Astrocyte (in vitro differentiated cells and primary cell): ENCODE measurements at regions not wholly inside any gene's neighbourhood (a gene's known extent, or its start where the extent isn't known, plus 50 kb on each side); places are given as distances from the start of the nearest gene placed in this dataset.
A peak's percentile ranks its signal among the peaks of the same experiment; 100 is the strongest.

ENCODE experiments used
- DNase-seq: peaks from one replicate; pipeline ENCODE4 v3.0.0-alpha.2; 2010; ENCODE audit warnings: low read depth
- FAIRE-seq: peaks from 2 replicates; lab custom pipeline; 2011; peaks lifted over from hg19 to GRCh38; lab: Jason Lieb, UNC
- H2AFZ ChIP-seq: 2 replicates; pipeline ENCODE4 v1.6.0; 2012; ENCODE audit warnings: low read depth, low read length, inconsistent platforms
- H3K27ac ChIP-seq: 2 replicates; pipeline ENCODE4 v1.5.1; 2011; ENCODE audit warnings: low read depth, low read length, inconsistent platforms
- H3K27me3 ChIP-seq: 2 replicates; pipeline ENCODE4 v1.6.0; 2011; ENCODE audit warnings: low read length, inconsistent platforms; ENCODE audit not compliant: insufficient read depth
- H3K36me3 ChIP-seq: 2 replicates; pipeline ENCODE4 v1.5.1; 2011; ENCODE audit warnings: low read length, inconsistent platforms; ENCODE audit not compliant: insufficient read depth
- H3K4me1 ChIP-seq: 2 replicates; pipeline ENCODE4 v1.5.1; 2011; ENCODE audit warnings: low read length, inconsistent platforms; ENCODE audit not compliant: insufficient read depth
- H3K4me2 ChIP-seq: 2 replicates; pipeline ENCODE4 v1.6.0; 2012; ENCODE audit warnings: low read length, inconsistent platforms
- H3K4me3 ChIP-seq: 2 replicates; pipeline ENCODE4 v1.5.1; 2011; ENCODE audit warnings: low read depth, mild to moderate bottlenecking, low read length, inconsistent platforms; ENCODE audit not compliant: insufficient read depth
- H3K79me2 ChIP-seq: 2 replicates; pipeline ENCODE4 v1.6.0; 2012; ENCODE audit warnings: mild to moderate bottlenecking, low read length, inconsistent platforms; ENCODE audit not compliant: insufficient read depth
- H3K9ac ChIP-seq: 2 replicates; pipeline ENCODE4 v1.6.0; 2012; ENCODE audit warnings: mild to moderate bottlenecking, low read length, inconsistent platforms
- H3K9me3 ChIP-seq: 2 replicates; pipeline ENCODE4 v1.5.1; 2012; ENCODE audit warnings: low read depth, mild to moderate bottlenecking, low read length, inconsistent platforms; ENCODE audit not compliant: insufficient read depth
- H4K20me1 ChIP-seq: 2 replicates; pipeline ENCODE4 v1.6.0; 2012; ENCODE audit warnings: low read length, inconsistent platforms; ENCODE audit not compliant: insufficient read depth
- H3K27ac Mint-ChIP-seq: one replicate; pipeline ENCODE4 v1.8.0; 2021; ENCODE audit warnings: mild to moderate bottlenecking, mixed read lengths; ENCODE audit not compliant: unreplicated experiment
- H3K27me3 Mint-ChIP-seq: one replicate; pipeline ENCODE4 v1.8.0; 2021; ENCODE audit warnings: low read depth, mixed read lengths; ENCODE audit not compliant: unreplicated experiment
- H3K36me3 Mint-ChIP-seq: one replicate; pipeline ENCODE4 v1.8.0; 2021; ENCODE audit warnings: low read depth, mixed read lengths; ENCODE audit not compliant: unreplicated experiment
- H3K4me1 Mint-ChIP-seq: one replicate; pipeline ENCODE4 v1.8.0; 2021; ENCODE audit warnings: low read depth, mixed read lengths; ENCODE audit not compliant: unreplicated experiment
- H3K4me3 Mint-ChIP-seq: one replicate; pipeline ENCODE4 v1.8.0; 2021; ENCODE audit warnings: mild to moderate bottlenecking, moderate library complexity, mixed read lengths; ENCODE audit not compliant: unreplicated experiment
- H3K9me3 Mint-ChIP-seq: one replicate; pipeline ENCODE4 v1.8.0; 2021; ENCODE audit warnings: mild to moderate bottlenecking, mixed read lengths; ENCODE audit not compliant: unreplicated experiment
- CTCF ChIP-seq: IDR thresholded peaks from 2 replicates; pipeline ENCODE4 v1.5.1; 2011; ENCODE audit warnings: low read depth, mild to moderate bottlenecking, inconsistent platforms, low read length, moderate library complexity; ENCODE audit not compliant: insufficient read depth
- EZH2 ChIP-seq: IDR thresholded peaks from 2 replicates; pipeline ENCODE4 v1.6.1; 2012; ENCODE audit warnings: mild to moderate bottlenecking, low read length, inconsistent platforms; ENCODE audit not compliant: insufficient read depth

- Mint-ChIP-seq H3K27ac (no peak overlapping the region), H3K9me3 (no peaks in the 10 kb centered on the region), H3K27me3 (peaks cover 4% of the 10 kb centered on the region), H3K4me3 (no peak overlapping the region), H3K4me1 (peaks cover 13% of the 10 kb centered on the region), H3K36me3 (no peaks in the 10 kb centered on the region)
- H4K20me1 ChIP-seq = no peaks in the 10 kb centered on the region
- no peak for FAIRE-seq
- H3K4me3 ChIP-seq = no peak overlapping the region
- peaks cover 10% of the 10 kb centered on the region for H3K4me1 ChIP-seq
- H3K4me2 ChIP-seq = no peak overlapping the region
- H2AFZ ChIP-seq = no peak overlapping the region
- H3K9ac ChIP-seq = no peak overlapping the region
- no peaks in the 10 kb centered on the region for H3K79me2 ChIP-seq
- DNase-seq = no peak
- TF ChIP-seq CTCF = no peak
- H3K27ac ChIP-seq = no peak overlapping the region
- no peaks in the 10 kb centered on the region for H3K27me3 ChIP-seq
- no peaks in the 10 kb centered on the region for H3K36me3 ChIP-seq
- no peaks in the 10 kb centered on the region for H3K9me3 ChIP-seq
Observed at GRCh38 chr9:99441829-99442228, 219.7 kb downstream of the SEC61B start.

GRCh38 chr9:99445371-99445891 is 223.3 kb downstream of the SEC61B start:
- FAIRE-seq (peak; percentile 97), DNase-seq (peak; percentile 90)
- Histone ChIP-seq H3K79me2 (no peaks in the 10 kb centered on the region), H2AFZ (no peak overlapping the region), H3K36me3 (no peaks in the 10 kb centered on the region), H3K27me3 (no peaks in the 10 kb centered on the region), H3K9me3 (no peaks in the 10 kb centered on the region), H3K4me1 (peaks cover 10% of the 10 kb centered on the region), H4K20me1 (no peaks in the 10 kb centered on the region), H3K4me3 (no peak overlapping the region), H3K27ac (peak overlapping the region; percentile 27), H3K4me2 (peak overlapping the region; percentile 37), H3K9ac (no peak overlapping the region)
- Mint-ChIP-seq H3K27me3 (peaks cover 2% of the 10 kb centered on the region), H3K9me3 (no peaks in the 10 kb centered on the region), H3K4me1 (peaks cover 13% of the 10 kb centered on the region), H3K36me3 (no peaks in the 10 kb centered on the region), H3K27ac (peak overlapping the region; percentile 10), H3K4me3 (no peak overlapping the region)
- TF ChIP-seq CTCF (no peak), EZH2 (no peak)

- Histone ChIP-seq H3K27ac (peak overlapping the region; percentile 27), H3K9ac (no peak overlapping the region)
- H3K4me3 Mint-ChIP-seq = no peak overlapping the region
Observed at GRCh38 chr9:99445920-99446319, 223.8 kb downstream of the SEC61B start.

More at GRCh38 chr9:99445920-99446319, 223.8 kb downstream of the SEC61B start:
- Histone ChIP-seq H3K36me3 (no peaks in the 10 kb centered on the region), H3K4me2 (peak overlapping the region; percentile 37), H3K4me1 (peaks cover 10% of the 10 kb centered on the region), H3K4me3 (no peak overlapping the region), H3K79me2 (no peaks in the 10 kb centered on the region), H3K27me3 (no peaks in the 10 kb centered on the region), H2AFZ (no peak overlapping the region), H3K9me3 (no peaks in the 10 kb centered on the region), H4K20me1 (no peaks in the 10 kb centered on the region)
- no peaks in the 10 kb centered on the region for H3K36me3 Mint-ChIP-seq
- TF ChIP-seq EZH2 = no peak
- no peak for TF ChIP-seq CTCF
- DNase-seq = no peak
- H3K4me1 Mint-ChIP-seq = peaks cover 13% of the 10 kb centered on the region
- peak overlapping the region; percentile 2 for H3K27ac Mint-ChIP-seq
- H3K9me3 Mint-ChIP-seq = no peaks in the 10 kb centered on the region
- FAIRE-seq = no peak
- H3K27me3 Mint-ChIP-seq = peaks cover 2% of the 10 kb centered on the region
